ENCODE measurements at regions not wholly inside any gene's neighbourhood (a gene's known extent, or its start where the extent isn't known, plus 50 kb on each side); places are given as distances from the start of the nearest gene placed in this dataset.

DNA sequence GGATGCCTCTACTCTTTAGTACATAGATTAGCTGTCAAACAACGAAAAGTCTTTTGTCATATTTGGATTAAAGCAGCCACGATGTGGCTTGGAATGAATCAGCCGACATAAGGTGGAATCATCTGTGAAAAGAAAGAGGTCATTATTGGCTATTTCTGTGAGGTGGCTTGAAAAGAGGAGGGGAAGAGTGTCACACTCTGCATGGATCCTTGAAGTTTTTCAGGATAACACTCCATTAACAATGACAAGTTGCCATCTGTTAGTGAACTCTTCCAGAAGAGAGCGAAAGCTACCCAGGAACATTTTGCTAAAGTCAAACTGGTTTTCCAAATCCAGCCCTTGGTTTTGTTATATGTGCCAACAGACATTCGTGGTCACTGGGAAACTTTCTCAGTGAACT is 1604.8 kb downstream of the OLFM4 start:
- DNase-seq (ENCODE audit: low read depth, low spot score): no peak
- ChIA-PET POLR2A (no interaction called here), CTCF (no interaction called here)
- H3K27ac ChIP-seq (ENCODE audit: insufficient read depth, low read depth, low read length): no peak overlapping the region
- no peaks in the 10 kb centered on the region for H3K27me3 ChIP-seq (ENCODE audit: control insufficient read depth in 2 of 2, insufficient read depth in 2 of 2, low read length in 2 of 2)
- FAIRE-seq: no peak
- peaks cover 8% of the 10 kb centered on the region for H3K9me3 ChIP-seq (replicated peaks; ENCODE audit: control insufficient read depth, insufficient read depth, low read length)
- H3K4me2 ChIP-seq (ENCODE audit: insufficient read depth, low read length): no peak overlapping the region
- no peak overlapping the region for H3K4me3 ChIP-seq (replicated peaks in 1 of 3; ENCODE audit: insufficient read depth in 1 of 3, low read depth in 1 of 3, low read length in 3 of 3)
- H3K36me3 ChIP-seq (ENCODE audit: control insufficient read depth in 2 of 2, extremely low read depth in 1 of 2, insufficient read depth in 2 of 2, low read length in 2 of 2): no peaks in the 10 kb centered on the region
- intact Hi-C loops (cut with micrococcal nuclease): no loop called here
- H4K20me1 ChIP-seq (replicated peaks; ENCODE audit: control insufficient read depth, extremely low read depth, insufficient read depth, low read length): no peaks in the 10 kb centered on the region
- no peak overlapping the region for H2AFZ ChIP-seq (ENCODE audit: low read depth, low read length)
- BruUV-seq (replicated peaks): no TSS peak
- TF ChIP-seq, protein P1, sequence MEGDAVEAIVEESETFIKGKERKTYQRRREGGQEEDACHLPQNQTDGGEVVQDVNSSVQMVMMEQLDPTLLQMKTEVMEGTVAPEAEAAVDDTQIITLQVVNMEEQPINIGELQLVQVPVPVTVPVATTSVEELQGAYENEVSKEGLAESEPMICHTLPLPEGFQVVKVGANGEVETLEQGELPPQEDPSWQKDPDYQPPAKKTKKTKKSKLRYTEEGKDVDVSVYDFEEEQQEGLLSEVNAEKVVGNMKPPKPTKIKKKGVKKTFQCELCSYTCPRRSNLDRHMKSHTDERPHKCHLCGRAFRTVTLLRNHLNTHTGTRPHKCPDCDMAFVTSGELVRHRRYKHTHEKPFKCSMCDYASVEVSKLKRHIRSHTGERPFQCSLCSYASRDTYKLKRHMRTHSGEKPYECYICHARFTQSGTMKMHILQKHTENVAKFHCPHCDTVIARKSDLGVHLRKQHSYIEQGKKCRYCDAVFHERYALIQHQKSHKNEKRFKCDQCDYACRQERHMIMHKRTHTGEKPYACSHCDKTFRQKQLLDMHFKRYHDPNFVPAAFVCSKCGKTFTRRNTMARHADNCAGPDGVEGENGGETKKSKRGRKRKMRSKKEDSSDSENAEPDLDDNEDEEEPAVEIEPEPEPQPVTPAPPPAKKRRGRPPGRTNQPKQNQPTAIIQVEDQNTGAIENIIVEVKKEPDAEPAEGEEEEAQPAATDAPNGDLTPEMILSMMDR (IDR thresholded peaks at IDR 0.05; ENCODE audit: extremely low read depth in 1 of 2, insufficient read depth in 1 of 2, low read depth in 1 of 2, low read length in 2 of 2): no peak
- TF ChIP-seq POLR2AphosphoS5 (IDR thresholded peaks at IDR 0.05; ENCODE audit: insufficient read depth, low read depth, low read length): no peak
- no peak for TF ChIP-seq JUN (IDR thresholded peaks at IDR 0.05; ENCODE audit: borderline replicate concordance, insufficient read depth, insufficient read length, low read depth)
- TF ChIP-seq EZH2 (IDR thresholded peaks at IDR 0.05; ENCODE audit: borderline replicate concordance, low read depth, low read length, severe bottlenecking): no peak
- TF ChIP-seq GATA2 (IDR thresholded peaks at IDR 0.05; ENCODE audit: insufficient read depth, insufficient read length, low read depth, low read length): no peak
- no peak for TF ChIP-seq MYC (IDR thresholded peaks at IDR 0.05; ENCODE audit: low read depth, low read length)
- TF ChIP-seq POLR2A (IDR thresholded peaks at IDR 0.05; ENCODE audit: low read depth, low read length): no peak
- TF ChIP-seq FOS (IDR thresholded peaks at IDR 0.05; ENCODE audit: borderline replicate concordance, insufficient read depth, low read length): no peak
- TF ChIP-seq, protein P2, sequence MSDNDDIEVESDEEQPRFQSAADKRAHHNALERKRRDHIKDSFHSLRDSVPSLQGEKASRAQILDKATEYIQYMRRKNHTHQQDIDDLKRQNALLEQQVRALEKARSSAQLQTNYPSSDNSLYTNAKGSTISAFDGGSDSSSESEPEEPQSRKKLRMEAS (IDR thresholded peaks at IDR 0.05; ENCODE audit: insufficient read depth, insufficient read length): no peak
- no peaks in the 10 kb centered on the region for H3K79me2 ChIP-seq (ENCODE audit: control insufficient read depth, insufficient read depth, low read length)
- H3K9me1 ChIP-seq (replicated peaks; ENCODE audit: control insufficient read depth, extremely low read depth, insufficient read depth, low read length): no peaks in the 10 kb centered on the region
- H3K9ac ChIP-seq (replicated peaks; ENCODE audit: extremely low read depth, insufficient read depth, low read length): no peak overlapping the region
- dilution Hi-C loops (cut with MboI; ENCODE audit: extremely low pct_ligation_motif_present, low sequenced_read_pairs): no loop called here
- no peaks in the 10 kb centered on the region for H3K4me1 ChIP-seq (ENCODE audit: control insufficient read depth, extremely low read depth, insufficient read depth, low read length)
